NCI-H187 (cell line): ENCODE measurements at regions not wholly inside any gene's neighbourhood (a gene's known extent, or its start where the extent isn't known, plus 50 kb on each side); places are given as distances from the start of the nearest gene placed in this dataset.
A peak's percentile ranks its signal among the peaks of the same experiment; 100 is the strongest.

Source experiments
- DNase-seq, 2 experiments: peaks; one replicate each; lab custom pipeline; 2025; lab: John Stamatoyannopoulos, UW

DNA sequence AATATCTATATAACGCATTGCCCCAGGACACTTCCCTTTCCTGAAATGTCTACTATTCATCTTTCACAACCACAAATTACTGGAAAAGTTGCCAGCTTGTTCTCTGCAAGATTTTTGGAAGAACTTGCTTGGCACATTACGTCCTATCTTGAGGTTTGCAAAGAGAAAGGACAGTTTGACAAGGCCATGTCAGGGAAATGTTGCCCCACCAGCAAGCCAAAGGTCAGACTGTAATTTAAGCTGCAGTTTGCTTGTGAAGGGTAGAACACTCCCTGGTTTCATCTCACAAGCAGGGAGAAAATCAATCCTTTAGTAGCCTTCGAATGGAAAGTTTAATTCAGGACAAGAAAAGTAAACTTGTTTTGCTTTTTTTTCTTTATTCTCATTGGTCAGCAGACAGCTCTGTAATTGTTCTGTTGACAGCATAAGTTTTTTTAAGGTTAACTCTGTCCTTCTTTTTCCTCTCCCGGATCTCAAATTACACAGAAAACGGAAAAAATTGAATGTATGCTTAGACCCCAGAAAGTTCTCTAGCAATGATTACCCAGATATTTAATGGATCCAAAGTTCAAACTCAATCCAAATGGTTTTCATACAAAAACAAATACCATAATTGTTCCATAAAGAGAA, 541.8 kb upstream of the NRSN1 start:
- no peak for DNase-seq

DNA sequence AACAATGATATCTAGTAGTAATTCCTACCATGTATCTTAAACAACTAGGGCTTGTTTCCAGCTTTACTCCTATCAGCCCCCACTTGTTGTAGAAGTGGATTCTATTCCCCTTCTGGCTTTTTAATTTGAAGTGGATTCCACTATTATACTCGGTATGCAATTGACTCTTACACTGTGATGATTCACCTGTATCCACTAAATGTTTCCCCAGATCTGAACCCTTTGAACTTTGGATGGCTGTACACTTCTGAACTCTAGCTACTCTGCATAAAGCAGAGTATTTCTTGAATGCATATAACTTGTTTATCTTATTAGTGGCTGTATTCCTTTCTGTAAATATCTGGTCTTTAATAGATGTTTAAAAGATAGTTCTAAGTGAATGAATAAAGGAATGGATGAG, 538.4 kb upstream of the NRSN1 start:
- DNase-seq: no peak

DNA sequence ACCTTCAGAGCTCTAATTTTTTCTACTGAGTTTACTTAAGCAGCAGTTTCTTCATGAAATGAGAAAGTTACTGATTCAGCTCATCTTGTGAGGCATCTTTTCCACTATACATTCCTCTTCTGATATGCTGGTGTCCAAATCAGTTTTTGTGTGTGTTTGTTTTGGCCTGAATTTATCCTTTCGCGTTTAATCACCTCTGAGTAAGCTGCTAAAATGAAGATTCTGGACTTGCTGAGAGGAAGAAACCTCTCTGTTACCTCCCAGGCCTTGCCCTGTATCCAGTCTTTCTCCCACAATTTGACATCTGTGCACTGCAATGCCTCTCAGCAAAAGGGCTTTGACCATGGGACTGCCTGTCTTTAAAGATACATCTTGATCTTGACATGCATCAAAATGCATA, 536.2 kb upstream of the NRSN1 start:
- no peak for DNase-seq

DNA sequence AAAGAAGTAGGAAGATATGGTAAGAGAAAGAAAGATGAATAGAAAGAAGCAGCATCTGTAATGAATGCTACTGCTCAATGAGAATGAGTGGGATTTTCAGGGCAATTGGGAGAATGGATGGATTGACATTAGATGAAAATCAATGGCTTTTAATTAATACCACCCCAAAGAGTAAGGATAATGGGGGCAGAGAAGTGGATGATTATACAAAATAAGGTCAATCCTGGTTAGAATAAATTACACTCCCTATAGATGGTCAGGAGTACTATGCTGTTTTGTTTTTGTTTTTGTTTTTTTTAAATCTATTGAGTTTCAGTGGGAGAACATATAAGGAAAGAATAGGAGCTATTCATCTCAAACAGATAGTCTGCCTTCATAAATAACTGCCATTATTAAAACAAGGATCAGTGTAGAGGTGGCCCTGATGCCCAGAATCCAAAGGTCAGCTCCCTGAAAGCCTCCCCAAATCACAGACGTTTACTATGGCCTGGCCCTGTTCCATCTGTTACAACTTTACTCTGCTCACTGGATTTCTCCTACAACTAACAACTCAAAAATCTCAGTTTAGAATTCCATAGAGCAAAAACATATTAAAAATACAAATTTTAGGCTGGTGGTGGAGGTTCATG, 535.4 kb upstream of the NRSN1 start:
- no peak for DNase-seq

DNA sequence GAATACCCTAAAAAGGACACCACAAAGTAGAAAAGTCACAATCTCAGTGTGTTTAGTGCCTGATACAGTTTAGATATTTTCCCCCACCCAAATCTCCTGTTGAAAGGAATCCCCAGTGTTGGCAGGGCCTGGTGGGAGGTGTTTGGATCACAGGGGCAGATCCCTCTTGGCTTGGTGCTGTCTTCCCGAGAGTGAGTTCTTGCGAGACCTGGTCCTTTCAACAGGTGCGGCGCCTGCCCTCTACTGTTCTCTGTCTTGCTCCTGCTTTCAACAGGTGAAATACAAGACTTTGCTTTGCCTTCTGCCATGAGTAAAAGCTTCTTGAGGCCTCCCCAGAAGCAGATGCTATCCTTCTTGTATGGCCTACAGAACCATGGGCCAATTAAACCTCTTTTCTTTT, 534.3 kb upstream of the NRSN1 start:
- DNase-seq: no peak

DNA sequence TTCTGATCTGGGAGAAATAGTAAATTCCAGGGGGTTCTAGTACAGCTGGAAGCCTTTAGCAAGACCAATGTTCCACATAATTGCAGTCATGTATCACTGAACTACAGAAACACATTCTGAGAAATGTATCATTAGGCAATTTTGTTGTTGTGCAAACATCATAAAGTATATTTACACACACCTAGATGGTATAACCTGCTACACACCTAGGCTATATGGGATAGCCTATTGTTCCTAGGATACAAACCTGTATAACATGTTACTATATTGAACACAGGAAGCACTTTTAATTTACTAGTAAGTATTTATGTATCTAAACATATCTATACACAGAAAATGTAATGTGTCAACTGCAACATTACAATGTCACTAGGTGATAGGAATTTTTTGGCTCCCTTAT, 525.9 kb upstream of the NRSN1 start:
- DNase-seq: no peak

DNA sequence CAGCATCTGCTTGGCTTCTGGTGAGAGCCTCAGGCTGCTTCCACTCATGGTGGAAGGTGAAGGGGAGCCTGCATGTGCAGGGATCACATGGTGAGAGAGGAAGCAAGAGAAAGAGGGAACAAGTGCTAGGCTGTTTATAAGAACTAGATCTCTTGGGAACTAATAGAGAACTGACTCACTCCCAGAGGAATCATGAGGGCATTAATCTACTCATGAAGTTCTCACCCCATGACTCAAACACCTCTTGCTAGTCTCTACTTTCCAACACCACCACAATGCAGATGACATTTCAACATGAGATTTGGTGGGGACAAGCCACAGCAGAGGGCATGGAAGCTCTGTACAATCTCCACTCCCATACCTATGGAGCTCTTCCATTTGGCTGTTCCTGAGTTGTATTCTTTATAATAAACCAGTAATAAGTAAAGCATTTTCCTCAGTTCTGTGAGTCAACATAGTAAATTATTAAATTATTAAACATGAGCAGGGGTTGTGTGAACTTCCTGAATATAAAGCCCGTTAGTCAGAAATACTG, 524.1 kb upstream of the NRSN1 start:
- no peak for DNase-seq

DNA sequence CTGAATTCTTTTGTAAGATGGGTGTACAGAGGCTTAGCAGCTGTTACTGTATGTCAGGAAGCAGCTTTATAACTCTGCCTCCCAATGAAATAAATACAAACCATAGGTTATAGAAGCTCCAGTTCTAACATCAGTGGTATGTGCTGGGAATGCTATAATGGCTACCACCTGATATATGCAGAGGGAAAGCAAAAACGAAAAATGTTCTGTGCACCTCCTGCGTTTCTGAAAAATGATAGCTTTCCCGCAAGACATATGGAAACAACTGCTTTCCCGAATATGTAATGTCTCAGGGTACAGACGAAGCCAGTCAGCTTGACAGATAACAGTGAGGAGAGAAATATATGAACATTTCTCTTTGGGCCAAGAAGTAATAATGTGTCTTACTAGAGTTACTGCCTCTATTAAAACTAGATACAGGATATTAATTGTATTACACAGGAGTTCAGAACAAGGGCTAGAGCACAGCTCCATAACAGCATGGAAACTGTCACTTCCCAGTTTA, 517.0 kb upstream of the NRSN1 start:
- no peak for DNase-seq

DNA sequence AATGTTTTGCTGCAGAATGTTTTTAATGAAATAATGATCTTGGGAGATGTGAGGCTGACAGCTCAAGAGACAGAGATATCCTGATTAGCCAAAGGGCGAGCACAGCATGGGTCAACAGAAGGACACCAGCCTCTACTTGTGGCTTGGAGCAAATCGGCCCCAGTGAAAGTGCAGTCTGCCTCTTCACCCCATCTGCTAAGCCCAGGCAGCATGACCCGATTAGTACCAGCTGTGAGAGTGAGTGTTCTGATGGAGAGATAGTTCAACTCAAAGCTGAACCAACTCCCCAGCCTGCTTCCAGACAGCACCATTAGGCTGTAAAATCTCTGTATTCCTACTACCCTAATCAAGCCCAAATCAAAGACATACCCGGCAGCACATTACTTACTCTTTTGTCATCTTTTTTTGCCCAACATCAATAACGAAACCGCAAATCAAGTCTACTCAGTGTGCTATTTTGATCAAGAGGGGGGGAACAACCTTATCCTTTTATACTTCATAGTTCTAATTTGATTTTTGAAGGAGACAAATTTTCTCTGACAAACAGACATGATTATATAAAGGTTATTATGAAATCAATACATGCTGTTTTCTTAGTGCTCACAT, 514.1 kb upstream of the NRSN1 start:
- DNase-seq: no peak

DNA sequence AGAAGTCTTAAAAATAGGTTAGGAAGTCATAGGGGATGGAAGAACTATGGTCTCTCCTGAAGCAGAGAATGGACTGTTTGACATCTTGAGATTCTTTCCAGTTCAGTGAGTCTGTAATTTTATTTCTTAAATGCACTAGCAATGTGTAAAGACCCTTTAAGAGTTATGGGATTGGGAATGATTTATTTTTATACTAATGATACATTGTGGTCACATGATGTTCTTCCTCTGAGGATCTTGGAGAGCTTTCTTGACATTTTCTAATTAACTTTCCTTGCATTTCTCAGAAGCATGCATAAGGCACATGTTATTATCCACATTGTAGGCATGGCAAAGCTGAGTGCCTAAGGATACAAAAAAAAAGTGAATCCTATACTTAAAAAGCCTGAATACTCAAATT, 507.6 kb upstream of the NRSN1 start:
- no peak for DNase-seq

DNA sequence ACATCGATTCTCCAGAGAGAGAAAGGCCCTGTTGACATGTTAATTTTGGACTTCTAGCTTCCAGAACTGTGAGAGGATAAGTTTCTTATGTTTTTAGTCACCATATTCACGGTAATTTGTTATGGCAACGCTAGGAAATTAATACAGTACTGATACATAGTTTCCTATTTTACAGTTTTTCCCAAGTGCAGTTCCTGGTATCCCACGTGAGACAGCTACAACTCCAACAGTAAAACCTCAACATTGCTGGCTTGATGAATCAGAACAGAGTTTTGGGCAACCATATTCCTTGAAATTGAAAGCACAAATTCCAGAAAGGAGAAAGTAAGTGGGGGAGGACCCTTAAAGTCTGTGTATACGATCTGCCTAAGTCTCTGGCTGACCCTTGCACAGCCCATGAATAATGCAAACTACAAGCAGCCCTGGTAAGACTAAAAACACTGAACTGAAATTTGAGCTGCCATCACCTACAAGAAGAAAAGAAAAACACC, 505.1 kb upstream of the NRSN1 start:
- no peak for DNase-seq

DNA sequence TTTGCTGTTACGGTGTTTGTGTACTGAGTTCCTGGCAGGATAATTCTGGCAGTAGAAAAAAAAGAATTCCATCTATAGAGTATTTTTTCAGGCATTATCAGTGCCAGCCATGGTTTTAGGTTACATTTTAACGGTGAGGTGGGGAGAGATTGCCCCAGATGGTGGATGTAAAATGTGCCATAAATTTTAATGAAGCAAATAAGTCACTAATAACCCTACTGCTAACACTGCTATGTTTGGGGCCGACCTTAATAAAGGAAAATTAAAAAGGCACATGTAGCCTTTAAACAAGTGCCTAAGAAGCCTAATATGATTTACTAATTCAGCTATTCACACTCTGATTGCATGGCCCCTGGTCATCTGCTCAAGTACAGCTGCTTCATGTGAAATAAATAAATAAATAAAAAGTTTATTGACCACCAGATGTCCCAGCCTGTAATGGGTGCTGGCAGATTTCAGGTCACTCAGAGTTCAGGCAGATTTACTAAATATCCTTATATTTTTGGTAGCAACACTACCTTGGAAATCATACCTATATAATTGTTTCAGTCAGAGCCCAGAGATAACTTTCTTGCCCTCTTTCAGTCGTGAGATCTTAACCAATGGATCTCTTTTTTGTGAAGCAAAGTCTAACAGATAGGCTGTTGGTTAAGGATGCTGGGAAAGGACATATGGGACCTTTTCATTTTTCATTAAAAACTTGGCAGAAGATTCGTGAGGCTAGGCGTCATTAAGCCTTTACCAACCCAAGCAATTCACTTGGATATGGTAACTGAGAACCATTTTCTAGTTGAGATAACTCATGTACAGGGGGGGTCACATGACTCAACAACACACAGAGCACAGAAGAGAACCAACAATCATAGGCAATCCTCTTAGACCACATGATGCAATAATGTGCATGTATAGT, 495.0 kb upstream of the NRSN1 start:
- DNase-seq: no peak

DNA sequence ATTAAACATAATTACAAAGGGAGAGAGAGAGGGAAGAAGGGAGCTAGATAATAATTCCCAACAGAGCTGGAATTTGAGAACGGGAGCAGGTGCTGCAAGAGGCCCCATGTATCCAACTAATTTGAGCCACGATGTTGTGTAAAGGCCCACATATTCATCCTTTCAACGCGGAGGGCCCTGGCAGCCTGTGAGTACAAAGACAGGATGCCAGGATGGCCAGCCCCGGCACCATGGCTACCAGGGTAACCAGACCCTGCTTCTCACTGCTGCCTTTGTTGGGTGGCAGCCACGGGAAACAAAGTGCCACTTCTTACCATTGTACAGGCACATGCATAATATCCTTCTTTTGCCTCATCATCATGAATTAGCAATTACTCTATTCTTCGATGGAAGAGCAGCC, 492.0 kb upstream of the NRSN1 start:
- peak; percentile 39 to 42 for DNase-seq

DNA sequence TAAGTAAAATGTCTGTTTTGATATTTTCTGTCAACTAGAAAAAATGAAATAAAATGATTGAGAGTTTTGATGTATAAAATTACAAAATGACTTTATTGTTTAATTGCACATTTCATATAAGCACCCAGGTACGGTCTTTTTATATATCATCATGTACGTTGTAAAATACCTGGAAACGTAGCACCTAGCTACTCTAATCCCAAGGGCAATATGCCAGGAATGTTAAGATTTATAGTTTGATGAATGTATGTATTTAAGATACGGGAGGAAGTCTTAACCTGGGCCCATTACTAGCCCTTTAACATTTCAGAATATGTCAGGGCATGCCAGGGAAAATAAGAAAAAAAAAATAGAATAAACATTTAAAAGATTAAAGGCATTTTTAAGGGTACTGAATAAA, 490.9 kb upstream of the NRSN1 start:
- DNase-seq: no peak

DNA sequence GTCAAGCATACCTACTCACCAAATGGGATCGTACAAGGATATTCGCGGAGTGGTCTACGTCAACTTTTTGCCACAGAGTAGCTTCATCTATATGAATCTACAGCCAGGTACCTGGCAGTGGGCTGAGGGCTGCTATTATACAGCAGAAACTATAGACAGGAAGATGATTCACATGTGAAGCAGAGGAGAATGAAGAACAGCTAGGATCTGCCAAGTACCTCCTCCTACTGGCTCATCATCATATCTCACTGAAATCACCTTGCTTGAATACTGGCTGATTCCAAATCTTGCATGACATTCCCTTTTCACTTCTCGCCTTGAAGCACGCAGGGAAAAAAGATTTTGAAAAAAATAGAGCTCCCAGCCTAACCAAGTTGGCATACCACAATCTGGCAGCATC, 488.7 kb upstream of the NRSN1 start:
- no peak for DNase-seq

DNA sequence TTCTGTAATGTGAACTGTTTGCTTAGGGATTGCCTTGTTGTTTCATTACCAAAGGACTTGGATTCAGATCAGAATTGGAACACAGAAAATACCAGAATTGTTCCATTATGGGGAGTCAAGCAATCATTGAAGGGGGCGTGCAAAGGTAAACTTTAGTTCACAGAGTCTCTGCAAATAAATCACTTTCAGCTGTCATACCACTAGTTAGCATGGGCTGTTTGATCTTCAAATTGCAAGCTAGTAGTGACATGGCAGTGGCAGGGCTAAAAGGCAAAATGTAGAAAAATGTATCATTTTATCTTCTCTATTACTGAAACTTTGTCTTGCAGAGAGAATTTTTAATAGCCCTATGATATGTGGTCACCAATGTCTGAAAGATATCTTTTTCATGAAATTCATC, 483.2 kb upstream of the NRSN1 start:
- DNase-seq: no peak

DNA sequence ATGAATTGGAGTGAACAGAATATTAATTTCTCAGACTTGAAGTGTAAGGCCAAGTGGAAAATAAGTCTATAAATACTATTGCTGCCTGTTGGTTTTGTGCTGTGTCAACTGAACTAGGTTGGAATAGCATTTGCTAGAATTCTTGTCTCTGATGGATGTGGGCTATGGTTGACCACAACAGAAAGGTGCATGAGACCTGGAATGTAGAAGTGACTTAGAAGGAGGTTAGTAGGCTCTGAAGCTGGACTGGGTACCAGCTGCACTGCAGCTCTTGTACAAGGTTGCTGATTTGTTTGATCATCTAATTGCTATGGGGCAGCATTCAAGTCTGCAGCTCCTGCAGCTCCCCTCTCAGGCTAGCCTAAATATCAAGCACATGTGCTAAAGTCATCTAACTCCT, 479.0 kb upstream of the NRSN1 start:
- DNase-seq: no peak

DNA sequence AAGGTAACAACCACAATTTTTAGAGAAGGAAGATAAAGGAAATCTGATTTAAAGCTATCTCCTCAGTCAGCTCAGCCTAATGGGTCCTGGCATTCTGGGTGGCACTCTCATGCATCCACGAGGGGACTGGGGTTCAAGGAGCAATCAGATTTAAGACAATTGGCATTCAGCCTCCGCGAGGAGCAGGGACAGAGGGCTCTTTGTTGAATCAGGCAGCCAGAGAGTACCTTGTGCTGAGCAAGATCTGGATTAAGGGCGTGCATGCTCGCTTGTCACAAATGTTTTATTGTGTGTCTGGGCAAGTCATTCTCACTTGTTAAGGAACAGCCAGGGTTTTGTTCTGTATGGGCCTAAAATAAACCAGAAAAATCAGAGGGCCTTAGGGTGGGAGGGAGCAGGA, 475.3 kb upstream of the NRSN1 start:
- no peak for DNase-seq

DNA sequence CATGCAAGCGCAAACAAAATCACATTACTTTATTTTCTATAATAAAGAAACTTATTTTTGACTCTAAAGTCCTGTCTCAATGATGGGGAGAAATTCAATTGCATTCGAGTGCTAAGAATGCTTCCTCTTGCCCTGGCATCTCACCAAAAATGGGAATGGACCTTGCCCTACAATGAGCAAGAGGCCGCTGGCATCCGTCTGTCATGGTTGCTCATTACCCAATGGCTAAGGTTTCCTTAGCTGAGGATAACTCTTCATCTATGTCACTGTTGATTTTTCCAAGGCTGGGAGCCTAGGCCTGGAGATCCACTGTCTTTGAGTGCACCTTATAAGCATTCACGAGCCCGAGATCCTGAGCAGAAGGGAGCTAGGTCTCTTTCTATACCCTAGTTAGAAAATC, 471.3 kb upstream of the NRSN1 start:
- no peak for DNase-seq

DNA sequence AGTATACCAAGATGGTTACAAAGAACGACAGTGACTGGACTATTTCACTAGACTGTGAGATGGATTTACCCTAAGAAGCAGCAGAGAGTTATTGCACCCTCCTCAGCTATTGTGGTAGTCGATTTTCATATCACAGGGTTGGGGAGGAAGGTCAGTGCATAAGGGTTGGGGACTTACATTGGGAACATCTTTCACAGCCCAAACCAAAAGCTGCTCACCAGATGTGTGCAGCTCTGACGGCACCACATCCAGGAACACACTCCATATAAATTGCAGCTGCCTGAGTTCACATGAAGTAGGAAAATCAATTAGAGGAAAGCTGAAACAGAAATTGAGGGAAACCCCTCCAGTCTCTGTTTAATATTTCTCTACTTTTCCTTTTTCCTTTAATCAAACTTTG, 470.5 kb upstream of the NRSN1 start:
- no peak for DNase-seq

DNA sequence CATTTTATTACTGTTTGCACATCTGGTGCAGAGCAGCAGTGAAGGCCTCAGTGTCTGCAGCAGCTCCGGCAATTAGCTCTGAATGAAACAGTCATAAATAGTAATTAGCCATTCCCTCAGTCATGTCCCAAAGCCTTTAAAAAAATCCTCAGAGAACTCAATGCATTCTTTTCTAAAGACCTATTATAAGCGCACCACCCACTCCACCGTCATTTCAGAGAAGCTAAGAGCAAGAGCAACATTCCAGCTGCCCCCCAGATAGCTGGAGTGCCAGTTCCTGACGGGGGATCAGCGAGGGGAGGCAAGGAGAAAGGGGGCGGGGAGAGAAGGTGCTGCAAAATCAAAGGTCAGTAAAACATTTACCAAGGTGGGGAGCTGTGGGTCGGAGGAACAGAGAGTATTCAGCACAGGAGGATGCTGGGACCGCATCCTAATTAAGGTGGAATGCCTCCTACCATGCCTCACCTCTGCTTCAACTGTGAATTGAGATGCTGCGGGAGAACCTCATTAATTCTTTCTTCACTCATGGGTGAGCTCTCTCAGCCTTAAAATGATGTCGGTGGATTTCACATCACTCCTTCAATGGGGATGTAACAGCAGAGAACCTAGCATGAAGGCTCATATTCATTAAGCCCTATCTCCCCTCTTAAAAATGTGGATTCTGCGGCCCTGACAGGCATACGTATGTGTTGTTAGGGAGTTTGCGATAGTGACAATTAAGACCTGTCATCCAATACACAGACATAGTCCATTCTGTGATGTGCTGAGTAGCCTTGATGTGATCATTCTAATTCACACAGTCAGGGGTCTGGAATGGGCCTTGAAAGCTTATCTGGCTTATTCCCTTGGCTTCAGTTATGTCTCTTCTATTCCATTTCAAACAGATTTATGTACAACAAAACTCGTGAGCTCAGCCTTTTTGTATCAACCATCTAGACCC, 469.5 kb upstream of the NRSN1 start:
- no peak for DNase-seq
